Nephron progenitor cell (in vitro differentiated cells): ENCODE measurements at regions not wholly inside any gene's neighbourhood (a gene's known extent, or its start where the extent isn't known, plus 50 kb on each side); places are given as distances from the start of the nearest gene placed in this dataset.
A peak's percentile ranks its signal among the peaks of the same experiment; 100 is the strongest.
"Not testable (repeated sequence)": the region's sequence is repeated elsewhere in the genome, so short reads cannot be mapped to it uniquely, and the experiment has no call there.

Source experiments
- DNase-seq: peaks from one replicate; pipeline ENCODE4 v3.0.0; 2021
- H3K27ac Mint-ChIP-seq: 2 replicates; pipeline ENCODE4 v1.8.0; 2021; ENCODE audit warnings: mild to moderate bottlenecking, moderate library complexity, mixed read lengths
- H3K27me3 Mint-ChIP-seq: 2 replicates; pipeline ENCODE4 v1.8.0; 2021; ENCODE audit warnings: mild to moderate bottlenecking, low read depth, mixed read lengths; ENCODE audit not compliant: poor library complexity
- H3K36me3 Mint-ChIP-seq: 2 replicates; pipeline ENCODE4 v1.8.0; 2021; ENCODE audit warnings: low read depth, mixed read lengths
- H3K4me1 Mint-ChIP-seq: 2 replicates; pipeline ENCODE4 v1.8.0; 2021; ENCODE audit warnings: mixed read lengths
- H3K4me3 Mint-ChIP-seq: 2 replicates; pipeline ENCODE4 v1.8.0; 2021; ENCODE audit warnings: mild to moderate bottlenecking, moderate library complexity, mixed read lengths
- H3K9me3 Mint-ChIP-seq: 2 replicates; pipeline ENCODE4 v1.8.0; 2021; ENCODE audit warnings: mild to moderate bottlenecking, moderate library complexity, mixed read lengths
- TF ChIP-seq, protein P1 (sequence below): fragments of 200-600 bp; sonication (generic); IDR thresholded peaks from 2 replicates; pipeline ENCODE4 v1.5.0; 2021; ENCODE audit warnings: antibody characterized with exemption

DNA sequence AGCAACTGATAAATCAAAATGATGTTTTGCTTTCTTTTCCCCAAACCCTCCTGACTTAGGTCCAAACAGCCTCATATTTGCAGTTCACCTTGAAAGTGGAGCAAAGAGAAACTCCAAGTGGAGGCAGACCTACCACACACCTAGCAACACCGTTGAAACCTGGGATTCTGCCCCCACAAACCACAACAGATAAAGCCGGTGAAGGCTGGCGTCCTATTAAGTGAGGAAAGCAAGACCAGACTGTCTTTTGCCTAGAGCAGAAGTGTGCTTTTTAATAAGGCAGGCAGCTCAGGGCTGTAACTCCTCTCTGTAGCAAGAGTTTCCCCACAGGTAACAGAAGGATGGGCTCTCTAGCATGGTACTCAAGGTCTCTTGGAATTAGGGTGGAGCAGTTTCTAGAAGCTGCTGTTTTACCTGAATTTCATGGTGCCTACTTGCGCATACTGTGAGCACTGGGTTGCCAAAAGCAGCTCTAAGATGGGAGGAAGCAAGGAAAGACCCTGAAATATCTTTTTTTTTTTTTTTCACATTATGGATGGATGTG lies 336.9 kb downstream of the BCL11A start:
- no peaks in the 10 kb centered on the region for H3K9me3 Mint-ChIP-seq
- TF ChIP-seq, protein P1, sequence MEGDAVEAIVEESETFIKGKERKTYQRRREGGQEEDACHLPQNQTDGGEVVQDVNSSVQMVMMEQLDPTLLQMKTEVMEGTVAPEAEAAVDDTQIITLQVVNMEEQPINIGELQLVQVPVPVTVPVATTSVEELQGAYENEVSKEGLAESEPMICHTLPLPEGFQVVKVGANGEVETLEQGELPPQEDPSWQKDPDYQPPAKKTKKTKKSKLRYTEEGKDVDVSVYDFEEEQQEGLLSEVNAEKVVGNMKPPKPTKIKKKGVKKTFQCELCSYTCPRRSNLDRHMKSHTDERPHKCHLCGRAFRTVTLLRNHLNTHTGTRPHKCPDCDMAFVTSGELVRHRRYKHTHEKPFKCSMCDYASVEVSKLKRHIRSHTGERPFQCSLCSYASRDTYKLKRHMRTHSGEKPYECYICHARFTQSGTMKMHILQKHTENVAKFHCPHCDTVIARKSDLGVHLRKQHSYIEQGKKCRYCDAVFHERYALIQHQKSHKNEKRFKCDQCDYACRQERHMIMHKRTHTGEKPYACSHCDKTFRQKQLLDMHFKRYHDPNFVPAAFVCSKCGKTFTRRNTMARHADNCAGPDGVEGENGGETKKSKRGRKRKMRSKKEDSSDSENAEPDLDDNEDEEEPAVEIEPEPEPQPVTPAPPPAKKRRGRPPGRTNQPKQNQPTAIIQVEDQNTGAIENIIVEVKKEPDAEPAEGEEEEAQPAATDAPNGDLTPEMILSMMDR, result no peak
- no peaks in the 10 kb centered on the region for H3K36me3 Mint-ChIP-seq
- H3K4me1 Mint-ChIP-seq, result peaks cover 51% of the 10 kb centered on the region
- peaks cover 39% of the 10 kb centered on the region for H3K27me3 Mint-ChIP-seq
- no peak overlapping the region for H3K27ac Mint-ChIP-seq
- no peak overlapping the region for H3K4me3 Mint-ChIP-seq
- no peak for DNase-seq

- no peaks in the 10 kb centered on the region for H3K36me3 Mint-ChIP-seq
- peak; percentile 25 for DNase-seq
- H3K4me3 Mint-ChIP-seq, result peak overlapping the region; percentile 61
- peaks cover 52% of the 10 kb centered on the region for H3K4me1 Mint-ChIP-seq
- no peaks in the 10 kb centered on the region for H3K9me3 Mint-ChIP-seq
- H3K27me3 Mint-ChIP-seq, result peaks cover 39% of the 10 kb centered on the region
- TF ChIP-seq, protein P1, result no peak
- peak overlapping the region; percentile 49 for H3K27ac Mint-ChIP-seq
Measured at GRCh38 chr2:60215386-60215901, 338.0 kb downstream of the BCL11A start.

DNA sequence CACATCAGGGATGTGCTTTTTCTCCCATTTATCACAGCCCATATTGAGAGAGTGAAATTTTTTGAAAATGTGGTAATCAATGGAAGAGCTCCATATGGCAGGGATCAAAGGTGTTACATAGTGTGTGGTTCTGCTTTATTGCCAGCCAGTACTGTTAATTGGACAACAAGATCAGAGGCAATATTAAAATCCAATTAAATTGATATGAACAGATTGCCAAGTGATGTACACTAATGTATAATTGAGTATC lies 338.9 kb downstream of the BCL11A start:
- no peak overlapping the region for H3K4me3 Mint-ChIP-seq
- TF ChIP-seq, protein P1, result no peak
- H3K36me3 Mint-ChIP-seq, result no peaks in the 10 kb centered on the region
- H3K27ac Mint-ChIP-seq, result no peak overlapping the region
- H3K9me3 Mint-ChIP-seq, result no peaks in the 10 kb centered on the region
- H3K27me3 Mint-ChIP-seq, result peaks cover 38% of the 10 kb centered on the region
- DNase-seq, result no peak
- peaks cover 52% of the 10 kb centered on the region for H3K4me1 Mint-ChIP-seq

DNA sequence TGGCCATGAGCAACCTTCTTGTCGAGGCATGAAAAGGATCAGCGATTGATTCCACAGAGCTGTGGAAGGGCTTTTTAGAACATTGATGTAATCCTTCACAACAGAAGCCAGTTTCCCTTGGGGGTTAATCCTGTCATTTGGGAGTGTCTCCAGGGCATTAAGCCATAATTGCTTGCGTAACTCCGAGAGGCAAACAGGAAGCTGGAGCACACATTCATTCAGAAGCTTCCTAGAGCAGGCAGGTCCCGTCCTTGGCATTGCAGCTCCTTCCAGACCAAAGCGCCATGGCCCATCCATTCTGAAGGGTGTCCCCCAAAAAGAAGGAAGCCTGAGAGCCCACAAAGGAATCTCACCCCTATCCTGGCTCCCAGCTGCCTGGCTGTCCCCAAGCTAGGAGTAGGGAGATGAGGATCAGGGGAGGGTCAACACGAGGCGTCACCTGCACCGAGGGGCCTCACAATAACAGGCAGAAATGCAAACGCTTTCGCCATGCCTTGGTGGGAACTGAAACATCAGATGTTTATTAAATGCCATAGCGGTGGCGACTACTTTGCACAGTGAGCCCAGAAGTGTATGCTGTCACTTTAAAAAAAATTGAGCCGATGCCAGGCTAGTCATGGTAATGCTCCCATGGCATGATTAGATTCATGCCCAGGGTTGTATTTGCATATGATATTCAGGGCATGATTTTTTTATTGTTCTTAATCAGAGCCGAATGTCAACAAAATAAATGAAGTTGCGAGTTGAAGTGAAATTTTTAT lies 339.4 kb downstream of the BCL11A start:
- H3K4me1 Mint-ChIP-seq, result peaks cover 52% of the 10 kb centered on the region
- no peak overlapping the region for H3K4me3 Mint-ChIP-seq
- no peak overlapping the region for H3K27ac Mint-ChIP-seq
- H3K9me3 Mint-ChIP-seq, result no peaks in the 10 kb centered on the region
- DNase-seq, result no peak
- TF ChIP-seq, protein P1, result no peak
- peaks cover 39% of the 10 kb centered on the region for H3K27me3 Mint-ChIP-seq
- no peaks in the 10 kb centered on the region for H3K36me3 Mint-ChIP-seq

DNA sequence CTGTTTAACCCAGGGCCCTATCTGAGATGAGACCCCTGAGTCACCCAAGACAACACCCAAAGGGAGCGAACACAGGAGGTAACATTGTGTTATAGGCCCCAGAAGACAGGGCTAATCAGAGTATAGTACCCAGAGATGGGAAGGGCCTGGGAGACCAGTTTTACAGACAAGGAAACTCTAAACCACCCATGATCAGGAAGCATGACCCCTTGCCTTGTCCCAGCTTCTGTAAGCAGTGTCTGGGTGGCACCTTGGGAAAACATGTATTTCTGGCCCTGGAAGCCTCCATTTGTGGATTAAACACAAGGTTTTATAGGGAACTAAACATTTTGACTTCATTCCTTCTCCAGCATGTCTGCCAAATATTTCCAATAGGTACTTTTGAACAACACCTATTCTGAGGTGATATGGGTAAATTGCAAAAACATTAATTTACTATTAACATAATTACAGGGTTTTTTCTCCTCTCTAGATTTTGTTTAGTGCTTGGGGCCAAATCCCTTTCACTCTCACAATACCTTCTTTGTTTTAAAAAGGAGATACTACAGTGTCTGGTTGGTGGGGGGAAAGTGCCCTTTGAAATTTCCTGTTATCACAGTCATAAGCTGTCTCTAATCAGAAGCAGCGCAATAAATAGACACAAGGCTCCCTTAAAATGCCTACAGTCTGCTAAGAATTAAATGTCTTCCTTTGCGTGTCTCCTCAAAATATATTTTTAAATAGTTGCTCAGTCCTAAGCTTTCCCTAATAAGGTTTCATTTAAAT lies 341.1 kb downstream of the BCL11A start:
- TF ChIP-seq, protein P1, result no peak
- peaks cover 52% of the 10 kb centered on the region for H3K4me1 Mint-ChIP-seq

GRCh38 chr2:60189006-60189405 lies 364.4 kb downstream of the BCL11A start:
- not testable (repeated sequence) for H3K27ac Mint-ChIP-seq, H3K4me1 Mint-ChIP-seq, H3K4me3 Mint-ChIP-seq, H3K27me3 Mint-ChIP-seq, DNase-seq
- peaks cover 78% of the 10 kb centered on the region for H3K9me3 Mint-ChIP-seq
- H3K36me3 Mint-ChIP-seq, result peaks cover 15% of the 10 kb centered on the region

More for the DNA sequence above, 341.1 kb downstream of the BCL11A start:
- no peak overlapping the region for H3K27ac Mint-ChIP-seq
- no peak overlapping the region for H3K4me3 Mint-ChIP-seq
- no peaks in the 10 kb centered on the region for H3K36me3 Mint-ChIP-seq
- no peaks in the 10 kb centered on the region for H3K9me3 Mint-ChIP-seq
- H3K27me3 Mint-ChIP-seq, result peaks cover 37% of the 10 kb centered on the region
- DNase-seq, result no peak
